BLaER1 treated with 17β-estradiol and CSF1 and Interleukin-3, amounts not matched to agents 10 nM and 100 nM (cell line): ENCODE measurements at regions not wholly inside any gene's neighbourhood (a gene's known extent, or its start where the extent isn't known, plus 50 kb on each side); places are given as distances from the start of the nearest gene placed in this dataset.
"Not testable (repeated sequence)": the region's sequence is repeated elsewhere in the genome, so short reads cannot be mapped to it uniquely, and the experiment has no call there.

Experiments
- H3K27ac ChIP-seq, 11 experiments: shearing (Covaris generic); formaldehyde crosslinking; 2 replicates each; pipeline ENCODE4 v1.8.1; 2022
- H3K27me3 ChIP-seq, 11 experiments: shearing (Covaris generic); formaldehyde crosslinking; 2 replicates each; pipeline ENCODE4 v1.8.1; 2022
- H3K36me3 ChIP-seq, 11 experiments: shearing (Covaris generic); formaldehyde crosslinking; 2 replicates each; pipeline ENCODE4 v1.8.1; 2022
- H3K4me1 ChIP-seq, 10 experiments: shearing (Covaris generic); formaldehyde crosslinking; 2 replicates each; pipeline ENCODE4 v1.8.1; 2022
- H3K4me2 ChIP-seq, 11 experiments: shearing (Covaris generic); formaldehyde crosslinking; 2 replicates each; pipeline ENCODE4 v1.8.1; 2022
- H3K4me3 ChIP-seq, 10 experiments: shearing (Covaris generic); formaldehyde crosslinking; 2 replicates each; pipeline ENCODE4 v1.8.1; 2022
- H3K9ac ChIP-seq, 11 experiments: shearing (Covaris generic); formaldehyde crosslinking; 2 replicates each; pipeline ENCODE4 v1.8.1; 2022
- H3K9me3 ChIP-seq, 11 experiments: shearing (Covaris generic); formaldehyde crosslinking; replicated peaks in 1 of 11; 2 replicates each; pipeline ENCODE4 v1.8.1; 2022
- H4K20me1 ChIP-seq, 11 experiments: shearing (Covaris generic); formaldehyde crosslinking; 2 replicates each; pipeline ENCODE4 v1.8.1; 2022
- Cebpa-rat ChIP-seq, 11 experiments: shearing (Covaris generic); IDR thresholded peaks; 2 replicates each; pipeline ENCODE4 v1.8.1; 2022

- H4K20me1 ChIP-seq = no peaks in the 10 kb centered on the region
- H3K27me3 ChIP-seq = no peaks in the 10 kb centered on the region
- no peak for TF ChIP-seq Cebpa-rat (IDR thresholded peaks at IDR 0.05)
- no peak overlapping the region for H3K4me3 ChIP-seq
- peaks cover 0 to 18% (median 5%) of the 10 kb centered on the region in 11 experiments; a peak in 7 of 22 replicates for H3K9me3 ChIP-seq
- H3K36me3 ChIP-seq = no peaks in the 10 kb centered on the region
- H3K4me1 ChIP-seq = no peaks in the 10 kb centered on the region
- H3K27ac ChIP-seq = no peak overlapping the region
- no peak overlapping the region for H3K4me2 ChIP-seq
- H3K9ac ChIP-seq = no peak overlapping the region
Measured at GRCh38 chr17:27153005-27153404, 140.9 kb upstream of the WSB1 start.

DNA sequence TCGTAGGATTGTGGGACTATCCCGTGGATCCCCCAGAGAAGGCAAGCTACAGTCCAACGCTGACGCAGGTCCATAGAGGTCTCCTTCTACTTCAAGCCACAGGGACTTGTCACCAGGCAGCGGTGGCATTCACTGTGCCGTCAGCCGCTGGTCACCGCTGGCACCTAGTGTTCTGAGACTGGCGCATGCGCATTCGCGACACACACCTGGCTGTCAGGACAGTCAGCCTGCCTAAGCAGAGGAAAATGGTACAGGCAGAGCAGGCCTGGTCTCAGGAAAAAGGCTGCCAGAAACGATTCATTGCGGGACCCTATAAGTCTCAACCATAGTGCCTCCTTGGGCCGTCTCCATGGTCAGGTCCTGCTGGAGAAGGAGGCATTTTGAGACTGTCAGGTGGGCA is 138.0 kb upstream of the WSB1 start:
- H3K27me3 ChIP-seq = no peaks in the 10 kb centered on the region
- no peak overlapping the region for H3K27ac ChIP-seq
- H3K36me3 ChIP-seq = no peaks in the 10 kb centered on the region
- no peak overlapping the region for H3K4me3 ChIP-seq
- no peaks in the 10 kb centered on the region for H4K20me1 ChIP-seq
- no peak overlapping the region for H3K4me2 ChIP-seq
- peaks cover 0 to 18% (median 5%) of the 10 kb centered on the region in 11 experiments; a peak in 9 of 22 replicates for H3K9me3 ChIP-seq
- no peaks in the 10 kb centered on the region for H3K4me1 ChIP-seq
- no peak overlapping the region for H3K9ac ChIP-seq
- no peak for TF ChIP-seq Cebpa-rat (IDR thresholded peaks at IDR 0.05)

DNA sequence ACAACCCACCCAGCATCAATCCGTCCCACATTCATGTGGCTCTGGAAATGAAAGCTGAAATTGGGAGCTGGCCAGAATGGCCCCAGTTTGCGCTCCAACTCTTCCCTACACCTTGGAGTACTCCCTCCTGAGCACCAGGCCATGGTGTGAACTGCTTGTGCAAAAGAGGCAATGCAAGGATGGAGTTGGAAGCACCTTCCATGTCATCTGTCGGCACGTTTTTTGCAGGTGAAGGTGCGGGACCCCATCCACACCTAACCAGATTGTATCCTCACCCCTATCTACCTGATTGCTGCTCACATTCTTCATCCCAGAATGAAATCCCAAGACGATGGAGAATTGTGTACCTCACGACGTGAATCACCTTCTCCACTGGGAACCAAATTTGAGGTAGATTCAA is 136.6 kb upstream of the WSB1 start:
- Histone ChIP-seq H3K27ac (no peak overlapping the region), H3K4me1 (no peaks in the 10 kb centered on the region), H3K9me3 (peaks cover 0 to 18% (median 5%) of the 10 kb centered on the region in 11 experiments; a peak in 9 of 22 replicates), H3K36me3 (no peaks in the 10 kb centered on the region), H4K20me1 (no peaks in the 10 kb centered on the region), H3K9ac (no peak overlapping the region), H3K4me3 (no peak overlapping the region), H3K4me2 (no peak overlapping the region), H3K27me3 (no peaks in the 10 kb centered on the region)
- TF ChIP-seq Cebpa-rat (IDR thresholded peaks at IDR 0.05) = no peak

- H4K20me1 ChIP-seq = no peaks in the 10 kb centered on the region
- H3K4me1 ChIP-seq = no peaks in the 10 kb centered on the region
- no peak overlapping the region for H3K4me3 ChIP-seq
- no peak overlapping the region for H3K27ac ChIP-seq
- TF ChIP-seq Cebpa-rat (IDR thresholded peaks at IDR 0.05) = no peak
- no peaks in the 10 kb centered on the region for H3K36me3 ChIP-seq
- peaks cover 0 to 13% (median 5%) of the 10 kb centered on the region in 11 experiments; a peak in 9 of 22 replicates for H3K9me3 ChIP-seq
- H3K27me3 ChIP-seq = no peaks in the 10 kb centered on the region
- no peak overlapping the region for H3K4me2 ChIP-seq
- no peak overlapping the region for H3K9ac ChIP-seq
Measured at GRCh38 chr17:27157898-27158297, 136.0 kb upstream of the WSB1 start.

DNA sequence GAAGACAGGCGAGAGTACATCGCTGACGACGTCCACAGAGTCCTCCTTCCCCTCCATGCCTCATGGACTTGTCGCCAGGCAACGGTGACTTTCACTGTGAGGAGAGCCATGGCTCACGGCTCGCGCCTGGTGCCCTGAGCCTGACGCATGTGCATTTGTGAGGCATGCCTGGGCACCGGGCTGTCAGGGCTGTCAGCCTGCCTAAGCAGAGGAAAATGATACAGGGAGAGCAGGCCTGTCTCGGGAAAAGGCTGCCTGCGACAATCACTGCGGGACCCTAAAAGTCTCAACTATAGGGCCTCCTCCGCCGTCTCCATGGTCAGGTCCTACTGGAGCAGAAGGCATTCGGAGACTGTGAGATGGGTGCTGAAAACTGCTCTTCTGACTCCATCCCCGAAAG is 135.5 kb upstream of the WSB1 start:
- peaks cover 0 to 9% (median 5%) of the 10 kb centered on the region in 11 experiments; a peak in 8 of 22 replicates for H3K9me3 ChIP-seq
- H3K27me3 ChIP-seq = no peaks in the 10 kb centered on the region
- TF ChIP-seq Cebpa-rat (IDR thresholded peaks at IDR 0.05) = no peak
- H3K27ac ChIP-seq = no peak overlapping the region
- H3K9ac ChIP-seq = no peak overlapping the region
- H3K4me2 ChIP-seq = no peak overlapping the region
- no peaks in the 10 kb centered on the region for H4K20me1 ChIP-seq
- no peaks in the 10 kb centered on the region for H3K36me3 ChIP-seq
- no peaks in the 10 kb centered on the region for H3K4me1 ChIP-seq
- H3K4me3 ChIP-seq = no peak overlapping the region

- Histone ChIP-seq H3K9ac (no peak overlapping the region), H3K27me3 (no peaks in the 10 kb centered on the region), H3K9me3 (peaks cover 11 to 39% (median 27%) of the 10 kb centered on the region in 11 experiments; a peak in 21 of 22 replicates), H3K4me3 (no peak overlapping the region), H3K4me2 (no peak overlapping the region), H4K20me1 (no peaks in the 10 kb centered on the region), H3K4me1 (no peaks in the 10 kb centered on the region), H3K36me3 (no peaks in the 10 kb centered on the region), H3K27ac (no peak overlapping the region)
- no peak for TF ChIP-seq Cebpa-rat (IDR thresholded peaks at IDR 0.05)
Measured at GRCh38 chr17:27180322-27180721, 113.6 kb upstream of the WSB1 start.

DNA sequence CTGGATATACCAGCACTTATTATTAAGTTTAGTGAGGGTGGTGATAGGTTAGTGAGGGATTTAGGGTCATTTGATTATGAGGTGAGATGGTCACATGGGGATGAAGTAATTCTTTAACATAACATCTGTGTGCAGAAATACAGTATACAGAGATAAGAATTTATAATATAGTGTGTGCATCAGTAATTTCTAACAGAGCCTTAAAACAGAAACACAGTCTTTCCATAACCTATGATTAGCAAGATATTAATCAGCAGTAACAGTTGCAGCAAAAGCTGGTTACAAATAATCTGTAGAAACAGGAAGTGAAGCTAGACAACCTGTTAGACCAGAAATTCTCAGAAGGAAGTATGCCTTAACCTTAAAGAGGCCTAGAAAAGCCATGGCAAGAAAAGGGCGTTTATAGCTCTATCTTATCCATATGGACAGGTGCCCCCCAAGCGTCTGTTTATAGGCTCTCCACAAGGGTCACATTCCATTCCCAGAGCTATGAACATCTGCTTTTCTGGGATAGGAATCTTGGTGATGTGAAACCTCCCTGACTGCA is 112.5 kb upstream of the WSB1 start:
- not testable (repeated sequence) for H3K27ac ChIP-seq, H3K27me3 ChIP-seq, H3K4me3 ChIP-seq, H3K9ac ChIP-seq, H3K36me3 ChIP-seq, H4K20me1 ChIP-seq, H3K4me1 ChIP-seq, H3K4me2 ChIP-seq
- peaks cover 11 to 39% (median 27%) of the 10 kb centered on the region in 11 experiments; a peak in 21 of 22 replicates for H3K9me3 ChIP-seq

DNA sequence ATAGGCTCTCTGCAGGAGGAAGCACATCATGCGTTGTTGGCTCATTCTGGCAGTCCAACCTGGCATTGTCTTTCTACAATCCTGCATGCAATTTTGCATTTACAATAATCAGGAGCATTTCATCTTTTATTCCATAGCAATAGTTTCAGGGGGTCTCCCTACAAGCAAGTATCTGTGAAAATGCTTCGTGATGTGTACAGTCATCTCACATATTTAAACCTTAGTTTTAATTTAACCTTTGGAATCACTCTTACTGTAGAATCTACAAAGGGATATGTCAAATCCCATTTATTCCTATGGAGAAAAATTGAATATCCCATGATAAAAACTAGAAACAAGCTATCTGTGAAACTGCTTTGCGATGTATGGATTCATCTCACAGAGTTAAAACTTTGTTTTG is 112.0 kb upstream of the WSB1 start:
- Histone ChIP-seq H3K27me3 (no peaks in the 10 kb centered on the region), H3K9ac (no peak overlapping the region), H3K4me2 (no peak overlapping the region), H3K27ac (no peak overlapping the region), H3K4me1 (no peaks in the 10 kb centered on the region), H3K9me3 (peaks cover 11 to 39% (median 27%) of the 10 kb centered on the region in 11 experiments; a peak in 21 of 22 replicates), H3K4me3 (no peak overlapping the region), H3K36me3 (no peaks in the 10 kb centered on the region), H4K20me1 (no peaks in the 10 kb centered on the region)
- no peak for TF ChIP-seq Cebpa-rat (IDR thresholded peaks at IDR 0.05)

- not testable (repeated sequence) for H3K4me1 ChIP-seq, H3K4me3 ChIP-seq, H3K4me2 ChIP-seq, H3K27ac ChIP-seq, H3K9ac ChIP-seq, H3K27me3 ChIP-seq, H3K36me3 ChIP-seq, H4K20me1 ChIP-seq
- peaks cover 4 to 22% (median 13%) of the 10 kb centered on the region in 11 experiments; a peak in 14 of 22 replicates for H3K9me3 ChIP-seq
Measured at GRCh38 chr17:27197505-27197904, 96.4 kb upstream of the WSB1 start.

GRCh38 chr17:27199948-27200347 is 94.0 kb upstream of the WSB1 start:
- TF ChIP-seq Cebpa-rat (IDR thresholded peaks at IDR 0.05) = no peak
- Histone ChIP-seq H3K4me2 (no peak overlapping the region), H3K9ac (no peak overlapping the region), H3K4me1 (peaks cover 0 to 4% (median 0%) of the 10 kb centered on the region in 10 experiments; a peak in 1 of 20 replicates), H3K9me3 (peaks cover 4 to 20% (median 13%) of the 10 kb centered on the region in 11 experiments; a peak in 14 of 22 replicates), H3K27ac (no peak overlapping the region), H3K36me3 (no peaks in the 10 kb centered on the region), H4K20me1 (no peaks in the 10 kb centered on the region), H3K27me3 (no peaks in the 10 kb centered on the region), H3K4me3 (no peak overlapping the region)
